Lower lobe of right lung (tissue), 2 donors: ENCODE measurements at regions not wholly inside any gene's neighbourhood (a gene's known extent, or its start where the extent isn't known, plus 50 kb on each side); places are given as distances from the start of the nearest gene placed in this dataset.
A peak's percentile ranks its signal among the peaks of the same experiment; 100 is the strongest.

ENCODE experiments used
- ATAC-seq, 2 donors: fragments of 200-7000 bp; cut with Tn5 transposase; one replicate each; pipeline ENCODE4 v1.9.1; 2020 to 2022; ENCODE audit warnings: mild to moderate bottlenecking in 2 of 2, moderate library complexity in 2 of 2
- DNase-seq: peaks from one replicate; pipeline ENCODE4 v3.0.0-alpha.2; 2020
- H3K27ac ChIP-seq: fragments of 200-600 bp; one replicate; pipeline ENCODE4 v1.8.0; 2022
- H3K27me3 ChIP-seq: fragments of 200-600 bp; one replicate; pipeline ENCODE4 v1.8.0; 2022; ENCODE audit warnings: low read depth
- H3K36me3 ChIP-seq: fragments of 200-600 bp; one replicate; pipeline ENCODE4 v1.8.0; 2022; ENCODE audit warnings: mild to moderate bottlenecking
- H3K4me1 ChIP-seq: fragments of 200-600 bp; one replicate; pipeline ENCODE4 v1.8.0; 2022
- H3K4me3 ChIP-seq: fragments of 200-600 bp; one replicate; pipeline ENCODE4 v1.8.0; 2022; ENCODE audit warnings: mild to moderate bottlenecking
- H3K9me3 ChIP-seq: fragments of 200-600 bp; one replicate; pipeline ENCODE4 v1.8.0; 2022
- intact Hi-C: fragments of 100-400 bp; cut with DNase I; formaldehyde crosslinking; loops from one replicate; pipeline ENCODE4 v1.11.0; 2022
- TF ChIP-seq, protein P1 (sequence below): fragments of 200-600 bp; IDR thresholded peaks from one replicate; pipeline ENCODE4 v1.8.0; 2022; ENCODE audit warnings: antibody characterized with exemption, mild to moderate bottlenecking
- donor health status: DM: no; HTN: yes; CAD: no; lungs with severe emphysema.

- no peaks in the 10 kb centered on the region for H3K36me3 ChIP-seq
- H3K4me3 ChIP-seq = no peak overlapping the region
- no peak overlapping the region for H3K27ac ChIP-seq
- no peaks in the 10 kb centered on the region for H3K27me3 ChIP-seq
- H3K4me1 ChIP-seq = no peaks in the 10 kb centered on the region
- DNase-seq (peak; percentile 35), ATAC-seq (peak in 1 of 2 donors; percentile 38)
- TF ChIP-seq, protein P1, sequence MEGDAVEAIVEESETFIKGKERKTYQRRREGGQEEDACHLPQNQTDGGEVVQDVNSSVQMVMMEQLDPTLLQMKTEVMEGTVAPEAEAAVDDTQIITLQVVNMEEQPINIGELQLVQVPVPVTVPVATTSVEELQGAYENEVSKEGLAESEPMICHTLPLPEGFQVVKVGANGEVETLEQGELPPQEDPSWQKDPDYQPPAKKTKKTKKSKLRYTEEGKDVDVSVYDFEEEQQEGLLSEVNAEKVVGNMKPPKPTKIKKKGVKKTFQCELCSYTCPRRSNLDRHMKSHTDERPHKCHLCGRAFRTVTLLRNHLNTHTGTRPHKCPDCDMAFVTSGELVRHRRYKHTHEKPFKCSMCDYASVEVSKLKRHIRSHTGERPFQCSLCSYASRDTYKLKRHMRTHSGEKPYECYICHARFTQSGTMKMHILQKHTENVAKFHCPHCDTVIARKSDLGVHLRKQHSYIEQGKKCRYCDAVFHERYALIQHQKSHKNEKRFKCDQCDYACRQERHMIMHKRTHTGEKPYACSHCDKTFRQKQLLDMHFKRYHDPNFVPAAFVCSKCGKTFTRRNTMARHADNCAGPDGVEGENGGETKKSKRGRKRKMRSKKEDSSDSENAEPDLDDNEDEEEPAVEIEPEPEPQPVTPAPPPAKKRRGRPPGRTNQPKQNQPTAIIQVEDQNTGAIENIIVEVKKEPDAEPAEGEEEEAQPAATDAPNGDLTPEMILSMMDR = no peak
- H3K9me3 ChIP-seq = peaks cover 2% of the 10 kb centered on the region
- intact Hi-C loops = no loop called here
Observed at GRCh38 chr1:106619080-106619826, 437.2 kb upstream of the PRMT6 start.

DNA sequence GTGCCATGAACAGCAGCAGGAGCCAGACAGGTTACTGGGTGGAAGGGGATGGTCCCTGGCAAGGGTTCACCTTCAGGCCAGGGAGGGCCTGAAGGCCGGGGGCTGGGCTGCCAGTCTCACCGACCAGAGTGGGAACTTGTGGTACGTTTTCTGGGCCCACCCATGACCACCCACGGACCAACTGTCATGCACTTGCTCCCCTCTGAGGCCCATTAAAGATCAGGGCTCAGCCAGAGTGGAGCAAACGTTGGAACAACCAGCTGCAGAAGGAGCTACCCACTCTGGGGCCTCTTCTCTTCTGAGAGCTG, 436.7 kb upstream of the PRMT6 start:
- intact Hi-C loops = no loop called here
- ATAC-seq (peak in 1 of 2 donors; percentile 17), DNase-seq (no peak)
- Histone ChIP-seq H3K4me3 (no peak overlapping the region), H3K27ac (no peak overlapping the region), H3K4me1 (no peaks in the 10 kb centered on the region), H3K9me3 (peaks cover 2% of the 10 kb centered on the region), H3K27me3 (no peaks in the 10 kb centered on the region), H3K36me3 (no peaks in the 10 kb centered on the region)
- TF ChIP-seq, protein P1 = no peak

DNA sequence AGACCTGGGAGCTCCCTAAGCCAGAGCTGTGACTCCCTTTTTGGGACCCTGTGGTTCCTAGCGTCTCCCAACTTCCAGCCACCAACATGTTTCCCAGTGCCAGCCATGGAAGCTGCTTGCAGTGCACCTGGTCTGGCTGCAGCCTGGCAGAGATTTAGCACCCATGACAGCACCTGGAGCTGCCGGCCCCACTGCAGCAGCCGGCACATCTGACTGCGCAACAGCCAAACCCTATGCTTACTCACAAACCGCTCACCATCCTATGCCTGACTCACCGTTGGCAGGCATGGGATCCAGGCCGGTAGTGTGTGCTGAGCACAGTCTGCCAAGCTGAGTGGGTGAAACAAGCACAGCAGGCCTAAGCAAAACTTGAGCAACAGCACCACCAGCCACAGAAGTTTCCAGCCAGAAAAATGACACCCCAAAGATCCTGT, 435.9 kb upstream of the PRMT6 start:
- Histone ChIP-seq H3K4me3 (no peak overlapping the region), H3K27ac (no peak overlapping the region), H3K4me1 (no peaks in the 10 kb centered on the region), H3K36me3 (no peaks in the 10 kb centered on the region), H3K9me3 (peaks cover 2% of the 10 kb centered on the region), H3K27me3 (no peaks in the 10 kb centered on the region)
- intact Hi-C loops = no loop called here
- DNase-seq (no peak), ATAC-seq (peak in 1 of 2 donors; percentile 19)
- TF ChIP-seq, protein P1 = no peak

- H3K4me3 ChIP-seq = no peak overlapping the region
- TF ChIP-seq, protein P1 = no peak
- intact Hi-C loops = no loop called here
- no peak for ATAC-seq
- peaks cover 2% of the 10 kb centered on the region for H3K9me3 ChIP-seq
- no peaks in the 10 kb centered on the region for H3K27me3 ChIP-seq
- H3K27ac ChIP-seq = no peak overlapping the region
- no peak for DNase-seq
- H3K4me1 ChIP-seq = no peaks in the 10 kb centered on the region
- no peaks in the 10 kb centered on the region for H3K36me3 ChIP-seq
Observed at GRCh38 chr1:106621853-106622252, 434.6 kb upstream of the PRMT6 start.

- no peak overlapping the region for H3K27ac ChIP-seq
- no peaks in the 10 kb centered on the region for H3K36me3 ChIP-seq
- TF ChIP-seq, protein P1 = no peak
- H3K9me3 ChIP-seq = no peaks in the 10 kb centered on the region
- no peaks in the 10 kb centered on the region for H3K27me3 ChIP-seq
- intact Hi-C loops = no loop called here
- DNase-seq (no peak), ATAC-seq (no peak)
- no peak overlapping the region for H3K4me3 ChIP-seq
- no peaks in the 10 kb centered on the region for H3K4me1 ChIP-seq
Observed at GRCh38 chr1:106637566-106637965, 418.9 kb upstream of the PRMT6 start.
